A172 (cell line): ENCODE measurements at regions not wholly inside any gene's neighbourhood (a gene's known extent, or its start where the extent isn't known, plus 50 kb on each side); places are given as distances from the start of the nearest gene placed in this dataset.

Experiments used
- DNase-seq: peaks from one replicate; pipeline ENCODE4 v3.0.0-alpha.2; 2015; ENCODE audit warnings: low spot score

GRCh38 chr3:40701016-40701588, 176.3 kb downstream of the ZNF621 start:
- DNase-seq, result no peak

GRCh38 chr3:40704224-40704623, 179.5 kb downstream of the ZNF621 start:
- no peak for DNase-seq

GRCh38 chr3:40705663-40706062, 180.9 kb downstream of the ZNF621 start:
- no peak for DNase-seq

GRCh38 chr3:40713306-40713705, 188.5 kb downstream of the ZNF621 start:
- DNase-seq, result no peak

- no peak for DNase-seq
Observed at GRCh38 chr3:40713795-40714194, 189.0 kb downstream of the ZNF621 start.

- DNase-seq, result no peak
Observed at GRCh38 chr3:40714771-40715345, 190.1 kb downstream of the ZNF621 start.

GRCh38 chr3:40715551-40715950, 190.8 kb downstream of the ZNF621 start:
- DNase-seq, result no peak

GRCh38 chr3:40717471-40717870, 192.7 kb downstream of the ZNF621 start:
- DNase-seq, result no peak

- no peak for DNase-seq
Observed at GRCh38 chr3:40718209-40718608, 193.4 kb downstream of the ZNF621 start.

- no peak for DNase-seq
Observed at GRCh38 chr3:40718681-40719080, 193.9 kb downstream of the ZNF621 start.

GRCh38 chr3:40719660-40720287, 195.0 kb downstream of the ZNF621 start:
- peak; percentile 2 for DNase-seq

- no peak for DNase-seq
Observed at GRCh38 chr3:40720341-40720740, 195.6 kb downstream of the ZNF621 start.

- no peak for DNase-seq
Observed at GRCh38 chr3:40720863-40721262, 196.1 kb downstream of the ZNF621 start.

GRCh38 chr3:40723083-40723660, 198.4 kb downstream of the ZNF621 start:
- no peak for DNase-seq

GRCh38 chr3:40725031-40725430, 200.3 kb downstream of the ZNF621 start:
- DNase-seq, result no peak

- DNase-seq, result no peak
Observed at GRCh38 chr3:40731445-40731844, 206.7 kb downstream of the ZNF621 start.

- no peak for DNase-seq
Observed at GRCh38 chr3:40736943-40737342, 212.2 kb downstream of the ZNF621 start.

- DNase-seq, result no peak
Observed at GRCh38 chr3:40737343-40737742, 212.6 kb downstream of the ZNF621 start.

- no peak for DNase-seq
Observed at GRCh38 chr3:40739971-40740370, 215.2 kb downstream of the ZNF621 start.

GRCh38 chr3:40741729-40742128, 217.0 kb downstream of the ZNF621 start:
- DNase-seq, result no peak

GRCh38 chr3:40745381-40746106, 220.8 kb downstream of the ZNF621 start:
- no peak for DNase-seq

GRCh38 chr3:40751666-40752065, 226.9 kb downstream of the ZNF621 start:
- DNase-seq, result no peak

- DNase-seq, result no peak
Observed at GRCh38 chr3:40752492-40752891, 227.7 kb downstream of the ZNF621 start.
